BE2C (cell line): ENCODE measurements at regions not wholly inside any gene's neighbourhood (a gene's known extent, or its start where the extent isn't known, plus 50 kb on each side); places are given as distances from the start of the nearest gene placed in this dataset.
"Not testable (repeated sequence)": the region's sequence is repeated elsewhere in the genome, so short reads cannot be mapped to it uniquely, and the experiment has no call there.

Experiments
- DNase-seq: peaks from one replicate; pipeline ENCODE4 v3.0.0-alpha.2; 2020
- H3K27me3 ChIP-seq: fragments of 250-450 bp; sonication (Bioruptor Pico); 2 replicates; pipeline ENCODE4 v1.5.1; 2020; ENCODE audit warnings: mild to moderate bottlenecking
- H3K36me3 ChIP-seq: fragments of 250-450 bp; sonication (Bioruptor Pico); 2 replicates; pipeline ENCODE4 v1.5.1; 2020; ENCODE audit warnings: mild to moderate bottlenecking
- H3K4me1 ChIP-seq: fragments of 250-450 bp; sonication (Bioruptor Pico); 2 replicates; pipeline ENCODE4 v1.5.1; 2020
- H3K4me3 ChIP-seq: 2 replicates; pipeline ENCODE4 v1.5.1; 2011; ENCODE audit warnings: low read depth, low read length
- H3K9me3 ChIP-seq: fragments of 250-450 bp; sonication (Bioruptor Pico); 2 replicates; pipeline ENCODE4 v1.5.1; 2020
- CTCF ChIP-seq: IDR thresholded peaks from 2 replicates; pipeline ENCODE4 v1.5.1; 2012; ENCODE audit warnings: mild to moderate bottlenecking, low read depth, low read length

- no peak for DNase-seq
- H3K27me3 ChIP-seq: no peaks in the 10 kb centered on the region
- H3K4me3 ChIP-seq: no peak overlapping the region
Observed at GRCh38 chr14:48247977-48248376, 572.6 kb upstream of the MDGA2 start.

GRCh38 chr14:48243900-48244299, 568.5 kb upstream of the MDGA2 start:
- no peaks in the 10 kb centered on the region for H3K4me1 ChIP-seq
- no peak for TF ChIP-seq CTCF
- no peak overlapping the region for H3K4me3 ChIP-seq
- H3K9me3 ChIP-seq: no peaks in the 10 kb centered on the region
- no peaks in the 10 kb centered on the region for H3K36me3 ChIP-seq
- no peaks in the 10 kb centered on the region for H3K27me3 ChIP-seq
- no peak for DNase-seq

More at GRCh38 chr14:48247977-48248376, 572.6 kb upstream of the MDGA2 start:
- no peak for TF ChIP-seq CTCF
- Histone ChIP-seq H3K4me1 (no peaks in the 10 kb centered on the region), H3K9me3 (no peaks in the 10 kb centered on the region), H3K36me3 (no peaks in the 10 kb centered on the region)

- Histone ChIP-seq H3K4me3 (no peak overlapping the region), H3K9me3 (no peaks in the 10 kb centered on the region), H3K4me1 (no peaks in the 10 kb centered on the region), H3K27me3 (no peaks in the 10 kb centered on the region), H3K36me3 (no peaks in the 10 kb centered on the region)
- TF ChIP-seq CTCF: no peak
- DNase-seq: no peak
Observed at GRCh38 chr14:48229091-48229490, 553.7 kb upstream of the MDGA2 start.

GRCh38 chr14:48193893-48194292, 518.5 kb upstream of the MDGA2 start:
- no peaks in the 10 kb centered on the region for H3K4me1 ChIP-seq
- no peaks in the 10 kb centered on the region for H3K9me3 ChIP-seq
- no peak overlapping the region for H3K4me3 ChIP-seq
- TF ChIP-seq CTCF: no peak
- H3K27me3 ChIP-seq: no peaks in the 10 kb centered on the region
- no peak for DNase-seq
- H3K36me3 ChIP-seq: no peaks in the 10 kb centered on the region

GRCh38 chr14:48149624-48150023, 474.2 kb upstream of the MDGA2 start:
- not testable (repeated sequence) for H3K4me3 ChIP-seq, H3K9me3 ChIP-seq, H3K4me1 ChIP-seq, DNase-seq, H3K27me3 ChIP-seq, H3K36me3 ChIP-seq

- DNase-seq: no peak
- no peaks in the 10 kb centered on the region for H3K36me3 ChIP-seq
- no peaks in the 10 kb centered on the region for H3K4me1 ChIP-seq
- no peaks in the 10 kb centered on the region for H3K27me3 ChIP-seq
- no peaks in the 10 kb centered on the region for H3K9me3 ChIP-seq
- H3K4me3 ChIP-seq: no peak overlapping the region
- TF ChIP-seq CTCF: no peak
Observed at GRCh38 chr14:48140804-48141203, 465.4 kb upstream of the MDGA2 start.

GRCh38 chr14:48129472-48129871, 454.1 kb upstream of the MDGA2 start:
- H3K27me3 ChIP-seq: no peaks in the 10 kb centered on the region
- H3K9me3 ChIP-seq: no peaks in the 10 kb centered on the region
- no peaks in the 10 kb centered on the region for H3K36me3 ChIP-seq
- no peak for DNase-seq
- no peak overlapping the region for H3K4me3 ChIP-seq
- peaks cover 2% of the 10 kb centered on the region for H3K4me1 ChIP-seq
- TF ChIP-seq CTCF: no peak
